ENCODE measurements at regions not wholly inside any gene's neighbourhood (a gene's known extent, or its start where the extent isn't known, plus 50 kb on each side); places are given as distances from the start of the nearest gene placed in this dataset.

- Histone ChIP-seq H3K27ac (ENCODE audit: low read depth in 1 of 3, low read length in 2 of 3) (no peak overlapping the region), H3K36me3 (ENCODE audit: control insufficient read depth in 3 of 3, insufficient read depth in 2 of 3, low read depth in 1 of 3, low read length in 3 of 3) (no peaks in the 10 kb centered on the region), H3K27me3 (ENCODE audit: control insufficient read depth in 3 of 3, insufficient read depth in 3 of 3, low read length in 3 of 3) (peaks cover 0 to 27% (median 15%) of the 10 kb centered on the region in 3 donors), H3K4me1 (ENCODE audit: control insufficient read depth in 3 of 3, insufficient read depth in 2 of 3, low read depth in 1 of 3, low read length in 2 of 3) (no peaks in the 10 kb centered on the region), H3K4me3 (ENCODE audit: low read depth in 1 of 3, low read length in 3 of 3) (peak overlapping the region in 1 of 3 donors; percentile 48), H3K9me3 (ENCODE audit: control insufficient read depth in 2 of 2, insufficient read depth in 1 of 2, low read depth in 1 of 2, low read length in 1 of 2) (no peaks in the 10 kb centered on the region)
- DNase-seq (peak; percentile 7 to 66), FAIRE-seq (no peak)
- WGBS, 3 donors: 1 to 5% (median 4%) methylated on average over 27 of the region's 27 CpGs
Observed at GRCh38 chr6:28648035-28648877, 122.6 kb downstream of the GPX5 start.

GRCh38 chr6:28648878-28649375, 123.2 kb downstream of the GPX5 start:
- H3K27ac ChIP-seq (ENCODE audit: low read depth in 1 of 3, low read length in 2 of 3): no peak overlapping the region
- FAIRE-seq (no peak), DNase-seq (no peak)
- peak overlapping the region in 1 of 3 donors; percentile 48 for H3K4me3 ChIP-seq (ENCODE audit: low read depth in 1 of 3, low read length in 3 of 3)
- no peaks in the 10 kb centered on the region for H3K4me1 ChIP-seq (ENCODE audit: control insufficient read depth in 3 of 3, insufficient read depth in 2 of 3, low read depth in 1 of 3, low read length in 2 of 3)
- 8 to 15% (median 11%) methylated on average over 10 of the region's 10 CpGs for WGBS, 3 donors
- no peaks in the 10 kb centered on the region for H3K9me3 ChIP-seq (ENCODE audit: control insufficient read depth in 2 of 2, insufficient read depth in 1 of 2, low read depth in 1 of 2, low read length in 1 of 2)
- H3K36me3 ChIP-seq (ENCODE audit: control insufficient read depth in 3 of 3, insufficient read depth in 2 of 3, low read depth in 1 of 3, low read length in 3 of 3): no peaks in the 10 kb centered on the region
- H3K27me3 ChIP-seq (ENCODE audit: control insufficient read depth in 3 of 3, insufficient read depth in 3 of 3, low read length in 3 of 3): peaks cover 0 to 24% (median 14%) of the 10 kb centered on the region in 3 donors

- Histone ChIP-seq H3K27me3 (ENCODE audit: control insufficient read depth in 3 of 3, insufficient read depth in 3 of 3, low read length in 3 of 3) (peaks cover 0 to 23% (median 23%) of the 10 kb centered on the region in 3 donors), H3K9me3 (ENCODE audit: control insufficient read depth in 2 of 2, insufficient read depth in 1 of 2, low read depth in 1 of 2, low read length in 1 of 2) (no peaks in the 10 kb centered on the region), H3K4me3 (ENCODE audit: low read depth in 1 of 3, low read length in 3 of 3) (no peak overlapping the region), H3K4me1 (ENCODE audit: control insufficient read depth in 3 of 3, insufficient read depth in 2 of 3, low read depth in 1 of 3, low read length in 2 of 3) (no peaks in the 10 kb centered on the region), H3K36me3 (ENCODE audit: control insufficient read depth in 3 of 3, insufficient read depth in 2 of 3, low read depth in 1 of 3, low read length in 3 of 3) (no peaks in the 10 kb centered on the region), H3K27ac (ENCODE audit: low read depth in 1 of 3, low read length in 2 of 3) (no peak overlapping the region)
- WGBS, 3 donors: 83 to 89% (median 86%) methylated on average over 6 of the region's 6 CpGs
- no peak for FAIRE-seq
- DNase-seq: no peak
Observed at GRCh38 chr6:28651161-28651560, 125.5 kb downstream of the GPX5 start.

- 76 to 83% (median 79%) methylated on average over 4 of the region's 4 CpGs for WGBS, 3 donors
- Histone ChIP-seq H3K27ac (ENCODE audit: low read depth in 1 of 3, low read length in 2 of 3) (no peak overlapping the region), H3K9me3 (ENCODE audit: control insufficient read depth in 2 of 2, insufficient read depth in 1 of 2, low read depth in 1 of 2, low read length in 1 of 2) (no peaks in the 10 kb centered on the region), H3K36me3 (ENCODE audit: control insufficient read depth in 3 of 3, insufficient read depth in 2 of 3, low read depth in 1 of 3, low read length in 3 of 3) (no peaks in the 10 kb centered on the region), H3K27me3 (ENCODE audit: control insufficient read depth in 3 of 3, insufficient read depth in 3 of 3, low read length in 3 of 3) (peaks cover 0 to 22% (median 16%) of the 10 kb centered on the region in 3 donors), H3K4me3 (ENCODE audit: low read depth in 1 of 3, low read length in 3 of 3) (no peak overlapping the region), H3K4me1 (ENCODE audit: control insufficient read depth in 3 of 3, insufficient read depth in 2 of 3, low read depth in 1 of 3, low read length in 2 of 3) (peaks cover 0 to under 1% (median 0%) of the 10 kb centered on the region in 3 donors)
- no peak for DNase-seq
- FAIRE-seq: no peak
Observed at GRCh38 chr6:28653876-28654275, 128.2 kb downstream of the GPX5 start.

GRCh38 chr6:28655164-28655563, 129.5 kb downstream of the GPX5 start:
- no peaks in the 10 kb centered on the region for H3K36me3 ChIP-seq (ENCODE audit: control insufficient read depth in 3 of 3, insufficient read depth in 2 of 3, low read depth in 1 of 3, low read length in 3 of 3)
- peaks cover 0 to 5% (median 0%) of the 10 kb centered on the region in 3 donors for H3K4me1 ChIP-seq (ENCODE audit: control insufficient read depth in 3 of 3, insufficient read depth in 2 of 3, low read depth in 1 of 3, low read length in 2 of 3)
- H3K9me3 ChIP-seq (ENCODE audit: control insufficient read depth in 2 of 2, insufficient read depth in 1 of 2, low read depth in 1 of 2, low read length in 1 of 2): no peaks in the 10 kb centered on the region
- peaks cover 0 to 24% (median 20%) of the 10 kb centered on the region in 3 donors for H3K27me3 ChIP-seq (ENCODE audit: control insufficient read depth in 3 of 3, insufficient read depth in 3 of 3, low read length in 3 of 3)
- no peak overlapping the region for H3K4me3 ChIP-seq (ENCODE audit: low read depth in 1 of 3, low read length in 3 of 3)
- FAIRE-seq (no peak), DNase-seq (no peak)
- WGBS, 3 donors: 79 to 88% (median 85%) methylated on average over 5 of the region's 5 CpGs
- no peak overlapping the region for H3K27ac ChIP-seq (ENCODE audit: low read depth in 1 of 3, low read length in 2 of 3)

GRCh38 chr6:28656715-28657114, 131.0 kb downstream of the GPX5 start:
- H3K9me3 ChIP-seq (ENCODE audit: control insufficient read depth in 2 of 2, insufficient read depth in 1 of 2, low read depth in 1 of 2, low read length in 1 of 2): no peaks in the 10 kb centered on the region
- no peak overlapping the region for H3K27ac ChIP-seq (ENCODE audit: low read depth in 1 of 3, low read length in 2 of 3)
- no peak for DNase-seq
- 31 to 34% (median 33%) methylated on average over 3 of the region's 3 CpGs for WGBS, 3 donors
- peaks cover 0 to 26% (median 22%) of the 10 kb centered on the region in 3 donors for H3K27me3 ChIP-seq (ENCODE audit: control insufficient read depth in 3 of 3, insufficient read depth in 3 of 3, low read length in 3 of 3)
- H3K4me3 ChIP-seq (ENCODE audit: low read depth in 1 of 3, low read length in 3 of 3): no peak overlapping the region
- H3K36me3 ChIP-seq (ENCODE audit: control insufficient read depth in 3 of 3, insufficient read depth in 2 of 3, low read depth in 1 of 3, low read length in 3 of 3): no peaks in the 10 kb centered on the region
- H3K4me1 ChIP-seq (ENCODE audit: control insufficient read depth in 3 of 3, insufficient read depth in 2 of 3, low read depth in 1 of 3, low read length in 2 of 3): peaks cover 0 to 5% (median 0%) of the 10 kb centered on the region in 3 donors
- FAIRE-seq: no peak

GRCh38 chr6:28657381-28657768, 131.7 kb downstream of the GPX5 start:
- peak in 1 of 2 donors; percentile 27 for DNase-seq
- FAIRE-seq: no peak
- H3K36me3 ChIP-seq (ENCODE audit: control insufficient read depth in 3 of 3, insufficient read depth in 2 of 3, low read depth in 1 of 3, low read length in 3 of 3): no peaks in the 10 kb centered on the region
- peak overlapping the region in 1 of 3 donors; percentile 42 for H3K4me3 ChIP-seq (ENCODE audit: low read depth in 1 of 3, low read length in 3 of 3)
- H3K9me3 ChIP-seq (ENCODE audit: control insufficient read depth in 2 of 2, insufficient read depth in 1 of 2, low read depth in 1 of 2, low read length in 1 of 2): no peaks in the 10 kb centered on the region
- no peak overlapping the region for H3K27ac ChIP-seq (ENCODE audit: low read depth in 1 of 3, low read length in 2 of 3)
- H3K27me3 ChIP-seq (ENCODE audit: control insufficient read depth in 3 of 3, insufficient read depth in 3 of 3, low read length in 3 of 3): peaks cover 0 to 26% (median 22%) of the 10 kb centered on the region in 3 donors
- WGBS, 3 donors: 3 to 7% (median 4%) methylated on average over 10 of the region's 10 CpGs
- H3K4me1 ChIP-seq (ENCODE audit: control insufficient read depth in 3 of 3, insufficient read depth in 2 of 3, low read depth in 1 of 3, low read length in 2 of 3): peaks cover 0 to 5% (median 0%) of the 10 kb centered on the region in 3 donors

GRCh38 chr6:28657769-28658465, 132.2 kb downstream of the GPX5 start:
- H3K9me3 ChIP-seq (ENCODE audit: control insufficient read depth in 2 of 2, insufficient read depth in 1 of 2, low read depth in 1 of 2, low read length in 1 of 2): no peaks in the 10 kb centered on the region
- 2 to 5% (median 5%) methylated on average over 27 of the region's 27 CpGs for WGBS, 3 donors
- peaks cover 0 to 26% (median 22%) of the 10 kb centered on the region in 3 donors for H3K27me3 ChIP-seq (ENCODE audit: control insufficient read depth in 3 of 3, insufficient read depth in 3 of 3, low read length in 3 of 3)
- no peaks in the 10 kb centered on the region for H3K36me3 ChIP-seq (ENCODE audit: control insufficient read depth in 3 of 3, insufficient read depth in 2 of 3, low read depth in 1 of 3, low read length in 3 of 3)
- H3K27ac ChIP-seq (ENCODE audit: low read depth in 1 of 3, low read length in 2 of 3): no peak overlapping the region
- FAIRE-seq (no peak), DNase-seq (peak; percentile 2 to 60)
- H3K4me1 ChIP-seq (ENCODE audit: control insufficient read depth in 3 of 3, insufficient read depth in 2 of 3, low read depth in 1 of 3, low read length in 2 of 3): peaks cover 0 to 5% (median 0%) of the 10 kb centered on the region in 3 donors
- peak overlapping the region in 1 of 3 donors; percentile 42 for H3K4me3 ChIP-seq (ENCODE audit: low read depth in 1 of 3, low read length in 3 of 3)
